Progenitor cell of endocrine pancreas (in vitro differentiated cells): ENCODE measurements at regions not wholly inside any gene's neighbourhood (a gene's known extent, or its start where the extent isn't known, plus 50 kb on each side); places are given as distances from the start of the nearest gene placed in this dataset.

Experiments
- DNase-seq: peaks from one replicate; pipeline ENCODE4 v3.0.0; 2021; ENCODE audit warnings: low spot score; ENCODE audit not compliant: unreplicated experiment
- H3K27ac Mint-ChIP-seq: 2 replicates; pipeline ENCODE4 v1.8.0; 2021; ENCODE audit warnings: mild to moderate bottlenecking, moderate library complexity, mixed read lengths
- H3K27me3 Mint-ChIP-seq: 2 replicates; pipeline ENCODE4 v1.8.0; 2021; ENCODE audit warnings: mixed read lengths
- H3K36me3 Mint-ChIP-seq: 2 replicates; pipeline ENCODE4 v1.8.0; 2022; ENCODE audit warnings: mixed read lengths; ENCODE audit not compliant: insufficient read depth
- H3K4me1 Mint-ChIP-seq: 2 replicates; pipeline ENCODE4 v1.8.0; 2021; ENCODE audit warnings: low read depth, mixed read lengths
- H3K4me3 Mint-ChIP-seq: 2 replicates; pipeline ENCODE4 v1.8.0; 2021; ENCODE audit warnings: low read depth, mild to moderate bottlenecking, moderate library complexity, mixed read lengths
- H3K9me3 Mint-ChIP-seq: 2 replicates; pipeline ENCODE4 v1.8.0; 2021; ENCODE audit warnings: low read depth, mixed read lengths
- CTCF ChIP-seq: fragments of 200-600 bp; sonication (generic); IDR thresholded peaks from one replicate; pipeline ENCODE4 v1.5.0; 2021; ENCODE audit warnings: antibody characterized with exemption, mild to moderate bottlenecking; ENCODE audit not compliant: unreplicated experiment

- no peak for TF ChIP-seq CTCF
- no peaks in the 10 kb centered on the region for H3K27me3 Mint-ChIP-seq
- H3K27ac Mint-ChIP-seq = no peak overlapping the region
- no peaks in the 10 kb centered on the region for H3K36me3 Mint-ChIP-seq
- no peak for DNase-seq
- H3K9me3 Mint-ChIP-seq = no peaks in the 10 kb centered on the region
- H3K4me3 Mint-ChIP-seq = no peak overlapping the region
- H3K4me1 Mint-ChIP-seq = no peaks in the 10 kb centered on the region
These were observed 72.2 kb upstream of the MAP2 start for GRCh38 chr2:209351636-209352035.

GRCh38 chr2:209358992-209359391 is 64.9 kb upstream of the MAP2 start:
- no peak for DNase-seq

DNA sequence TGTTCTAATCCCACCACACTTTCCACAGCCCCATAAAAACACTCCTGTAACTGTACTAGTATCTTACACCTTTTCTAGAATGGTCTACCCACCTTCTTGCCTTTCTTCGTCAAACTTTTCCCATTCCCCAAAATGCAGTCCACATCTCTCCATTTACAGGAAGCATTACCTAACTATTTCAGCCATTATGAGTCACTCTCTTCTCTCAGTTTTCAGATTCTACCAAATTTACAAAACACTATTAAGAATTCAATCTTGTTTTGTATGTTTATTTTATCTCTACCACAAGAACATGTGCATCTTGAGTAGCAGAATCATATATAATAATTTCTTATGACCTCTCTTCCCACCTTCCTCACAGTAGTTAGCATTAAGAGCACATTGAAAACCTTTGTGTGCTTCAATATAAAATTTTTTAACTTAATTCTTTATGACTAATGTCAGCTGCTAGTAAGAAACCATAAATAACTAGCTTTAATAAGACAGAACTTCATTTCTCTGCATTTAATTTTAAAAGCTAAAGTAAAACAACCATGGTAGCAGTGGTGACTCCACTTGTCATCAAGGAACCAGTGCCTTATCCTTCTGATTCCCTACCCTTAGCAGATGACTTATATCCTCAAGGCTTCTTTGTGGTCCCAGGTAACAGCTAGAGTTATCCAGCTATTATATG is 56.6 kb upstream of the MAP2 start:
- TF ChIP-seq CTCF = no peak
- DNase-seq = no peak
- no peak overlapping the region for H3K4me3 Mint-ChIP-seq
- H3K36me3 Mint-ChIP-seq = peaks cover 5% of the 10 kb centered on the region
- no peak overlapping the region for H3K27ac Mint-ChIP-seq
- peaks cover 11% of the 10 kb centered on the region for H3K4me1 Mint-ChIP-seq
- H3K27me3 Mint-ChIP-seq = no peaks in the 10 kb centered on the region
- peaks cover 7% of the 10 kb centered on the region for H3K9me3 Mint-ChIP-seq

More at GRCh38 chr2:209358992-209359391, 64.9 kb upstream of the MAP2 start:
- Mint-ChIP-seq H3K36me3 (no peaks in the 10 kb centered on the region), H3K27ac (no peak overlapping the region), H3K9me3 (no peaks in the 10 kb centered on the region), H3K4me3 (no peak overlapping the region), H3K27me3 (no peaks in the 10 kb centered on the region), H3K4me1 (no peaks in the 10 kb centered on the region)
- no peak for TF ChIP-seq CTCF

GRCh38 chr2:209368406-209368805 is 55.4 kb upstream of the MAP2 start:
- H3K36me3 Mint-ChIP-seq = peaks cover 8% of the 10 kb centered on the region
- peaks cover 16% of the 10 kb centered on the region for H3K9me3 Mint-ChIP-seq
- no peaks in the 10 kb centered on the region for H3K27me3 Mint-ChIP-seq
- H3K4me1 Mint-ChIP-seq = peaks cover 11% of the 10 kb centered on the region
- no peak for DNase-seq
- peak overlapping the region; percentile 83 for H3K27ac Mint-ChIP-seq
- H3K4me3 Mint-ChIP-seq = no peak overlapping the region
- no peak for TF ChIP-seq CTCF

- H3K4me3 Mint-ChIP-seq = no peak overlapping the region
- no peaks in the 10 kb centered on the region for H3K27me3 Mint-ChIP-seq
- no peak for TF ChIP-seq CTCF
- H3K36me3 Mint-ChIP-seq = peaks cover 8% of the 10 kb centered on the region
- peaks cover 11% of the 10 kb centered on the region for H3K4me1 Mint-ChIP-seq
- peaks cover 17% of the 10 kb centered on the region for H3K9me3 Mint-ChIP-seq
- peak overlapping the region; percentile 47 for H3K27ac Mint-ChIP-seq
- DNase-seq = no peak
These were observed 54.9 kb upstream of the MAP2 start for GRCh38 chr2:209368914-209369313.
